SKM-1 (cell line): ENCODE measurements at regions not wholly inside any gene's neighbourhood (a gene's known extent, or its start where the extent isn't known, plus 50 kb on each side); places are given as distances from the start of the nearest gene placed in this dataset.
"Not testable (repeated sequence)": the region's sequence is repeated elsewhere in the genome, so short reads cannot be mapped to it uniquely, and the experiment has no call there.

ENCODE experiments used
- DNase-seq: peaks from one replicate; lab custom pipeline; 2025; ENCODE audit not compliant: unreplicated experiment; lab: John Stamatoyannopoulos, UW

- no peak for DNase-seq
Measured at GRCh38 chr3:186454881-186455703, 89.1 kb downstream of the CRYGS start.

GRCh38 chr3:186453531-186453930, 90.6 kb downstream of the CRYGS start:
- no peak for DNase-seq

- no peak for DNase-seq
Measured at GRCh38 chr3:186452517-186452916, 90.5 kb upstream of the DGKG start.

- DNase-seq: no peak
Measured at GRCh38 chr3:186451371-186451770, 89.3 kb upstream of the DGKG start.

GRCh38 chr3:186444974-186445373, 82.9 kb upstream of the DGKG start:
- DNase-seq: no peak

GRCh38 chr3:186444288-186444687, 82.3 kb upstream of the DGKG start:
- DNase-seq: no peak

- not testable (repeated sequence) for DNase-seq
Measured at GRCh38 chr3:186442979-186443378, 80.9 kb upstream of the DGKG start.

GRCh38 chr3:186442162-186442561, 80.1 kb upstream of the DGKG start:
- DNase-seq: no peak

- no peak for DNase-seq
Measured at GRCh38 chr3:186440891-186441290, 78.9 kb upstream of the DGKG start.

- no peak for DNase-seq
Measured at GRCh38 chr3:186439725-186440124, 77.7 kb upstream of the DGKG start.

GRCh38 chr3:186435332-186435731, 73.3 kb upstream of the DGKG start:
- not testable (repeated sequence) for DNase-seq

- DNase-seq: no peak
Measured at GRCh38 chr3:186432944-186433732, 71.1 kb upstream of the DGKG start.

GRCh38 chr3:186432189-186432588, 70.2 kb upstream of the DGKG start:
- DNase-seq: no peak

GRCh38 chr3:186427627-186428281, 65.7 kb upstream of the DGKG start:
- DNase-seq: no peak

- DNase-seq: peak; percentile 50
Measured at GRCh38 chr3:186425788-186426730, 64.0 kb upstream of the DGKG start.

- no peak for DNase-seq
Measured at GRCh38 chr3:186421946-186422345, 59.9 kb upstream of the DGKG start.

GRCh38 chr3:186418671-186419145, 56.7 kb upstream of the DGKG start:
- DNase-seq: no peak

GRCh38 chr3:186417791-186418190, 55.8 kb upstream of the DGKG start:
- no peak for DNase-seq

GRCh38 chr3:186414735-186415419, 52.8 kb upstream of the DGKG start:
- no peak for DNase-seq
